ENCODE measurements at regions not wholly inside any gene's neighbourhood (a gene's known extent, or its start where the extent isn't known, plus 50 kb on each side); places are given as distances from the start of the nearest gene placed in this dataset.
"Not testable (repeated sequence)": the region's sequence is repeated elsewhere in the genome, so short reads cannot be mapped to it uniquely, and the experiment has no call there.

GRCh38 chr12:131280426-131280825 lies 326.7 kb downstream of the ADGRD1 start:
- peak; percentile 77 for DNase-seq (ENCODE audit: low spot score)
- intact Hi-C loops (cut with DNase I), result loop anchor here in 1 of 2 donors (2.0 kb wide), 1 partner anchor 240 kb away; no protein-coding TSS in a partner anchor

GRCh38 chr12:131281016-131281415 lies 327.3 kb downstream of the ADGRD1 start:
- DNase-seq (ENCODE audit: low spot score), result peak; percentile 66
- intact Hi-C loops (cut with DNase I), result loop anchor here in 1 of 2 donors (2.0 kb wide), 1 partner anchor 240 kb away; no protein-coding TSS in a partner anchor

- DNase-seq (ENCODE audit: low spot score), result peak; percentile 56
- intact Hi-C loops (cut with DNase I), result no loop called here
Observed at GRCh38 chr12:131282292-131283080, 328.8 kb downstream of the ADGRD1 start.

GRCh38 chr12:131283191-131283861 lies 329.6 kb downstream of the ADGRD1 start:
- peak; percentile 43 for DNase-seq (ENCODE audit: low spot score)
- intact Hi-C loops (cut with DNase I), result no loop called here

- peak; percentile 76 for DNase-seq (ENCODE audit: low spot score)
- intact Hi-C loops (cut with DNase I), result not testable (repeated sequence)
Observed at GRCh38 chr12:131283862-131284825, 330.4 kb downstream of the ADGRD1 start.

GRCh38 chr12:131284954-131285904 lies 331.5 kb downstream of the ADGRD1 start:
- peak; percentile 65 for DNase-seq (ENCODE audit: low spot score)
- intact Hi-C loops (cut with DNase I), result not testable (repeated sequence)

GRCh38 chr12:131285905-131286295 lies 332.2 kb downstream of the ADGRD1 start:
- peak; percentile 59 for DNase-seq (ENCODE audit: low spot score)
- intact Hi-C loops (cut with DNase I), result not testable (repeated sequence)

- peak; percentile 51 for DNase-seq (ENCODE audit: low spot score)
- intact Hi-C loops (cut with DNase I), result not testable (repeated sequence)
Observed at GRCh38 chr12:131286301-131286700, 332.6 kb downstream of the ADGRD1 start.

GRCh38 chr12:131287015-131287937 lies 333.6 kb downstream of the ADGRD1 start:
- DNase-seq (ENCODE audit: low spot score), result peak; percentile 62
- intact Hi-C loops (cut with DNase I), result no loop called here

- intact Hi-C loops (cut with DNase I), result no loop called here
- DNase-seq (ENCODE audit: low spot score), result peak; percentile 36
Observed at GRCh38 chr12:131287938-131288764, 334.4 kb downstream of the ADGRD1 start.

- DNase-seq (ENCODE audit: low spot score), result peak; percentile 57
- intact Hi-C loops (cut with DNase I), result not testable (repeated sequence)
Observed at GRCh38 chr12:131288765-131289695, 335.3 kb downstream of the ADGRD1 start.

GRCh38 chr12:131289807-131290206 lies 336.1 kb downstream of the ADGRD1 start:
- DNase-seq (ENCODE audit: low spot score), result peak; percentile 66
- intact Hi-C loops (cut with DNase I), result not testable (repeated sequence)

- intact Hi-C loops (cut with DNase I), result no loop called here
- DNase-seq (ENCODE audit: low spot score), result peak; percentile 10
Observed at GRCh38 chr12:131290255-131290959, 336.7 kb downstream of the ADGRD1 start.

GRCh38 chr12:131293071-131294015 lies 339.6 kb downstream of the ADGRD1 start:
- intact Hi-C loops (cut with DNase I), result not testable (repeated sequence)
- peak; percentile 78 for DNase-seq (ENCODE audit: low spot score)

Data from posterior vena cava (tissue), 2 donors.